Upper lobe of left lung (tissue), 4 donors: ENCODE measurements at regions not wholly inside any gene's neighbourhood (a gene's known extent, or its start where the extent isn't known, plus 50 kb on each side); places are given as distances from the start of the nearest gene placed in this dataset.

Experiments used
- EP300 ChIP-seq, 4 donors: sonication (generic); formaldehyde crosslinking; IDR thresholded peaks; one replicate each; pipeline ENCODE4 v1.5.1; 2017; ENCODE audit warnings: antibody characterized with exemption in 4 of 4, control low read depth in 2 of 4
- POLR2AphosphoS5 ChIP-seq, 2 donors: sonication (generic); formaldehyde crosslinking; IDR thresholded peaks; one replicate each; pipeline ENCODE4 v1.5.1; 2017; ENCODE audit warnings: antibody characterized with exemption in 2 of 2
- TF ChIP-seq, protein P1 (sequence below), 6 experiments: fragments of 450-650 bp in 4 of 6; fragments of 200-600 bp in 2 of 6; sonication (generic) in 2 of 6; IDR thresholded peaks; one replicate each; pipeline ENCODE4 v1.5.1; 2016 to 2019; ENCODE audit warnings: antibody characterized with exemption in 6 of 6

DNA sequence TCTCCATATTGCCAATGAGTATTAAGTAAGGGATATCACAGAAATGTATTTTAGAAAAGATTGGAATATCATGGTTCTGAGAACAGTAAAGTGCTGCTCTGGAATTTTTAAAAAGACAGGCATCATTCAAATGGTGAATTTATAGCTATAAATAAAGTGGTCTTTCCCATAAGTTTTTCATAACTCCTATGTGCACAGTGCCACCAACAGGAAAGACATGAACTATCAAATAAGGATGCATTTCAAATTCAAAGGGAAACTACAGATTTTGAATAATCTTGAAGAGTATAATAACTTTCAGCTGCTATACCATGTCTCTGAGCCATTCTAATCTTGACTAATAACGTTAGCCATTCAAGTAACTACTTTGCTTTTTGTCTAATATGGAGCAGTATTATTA is 456.8 kb upstream of the GJE1 start:
- TF ChIP-seq, protein P1, sequence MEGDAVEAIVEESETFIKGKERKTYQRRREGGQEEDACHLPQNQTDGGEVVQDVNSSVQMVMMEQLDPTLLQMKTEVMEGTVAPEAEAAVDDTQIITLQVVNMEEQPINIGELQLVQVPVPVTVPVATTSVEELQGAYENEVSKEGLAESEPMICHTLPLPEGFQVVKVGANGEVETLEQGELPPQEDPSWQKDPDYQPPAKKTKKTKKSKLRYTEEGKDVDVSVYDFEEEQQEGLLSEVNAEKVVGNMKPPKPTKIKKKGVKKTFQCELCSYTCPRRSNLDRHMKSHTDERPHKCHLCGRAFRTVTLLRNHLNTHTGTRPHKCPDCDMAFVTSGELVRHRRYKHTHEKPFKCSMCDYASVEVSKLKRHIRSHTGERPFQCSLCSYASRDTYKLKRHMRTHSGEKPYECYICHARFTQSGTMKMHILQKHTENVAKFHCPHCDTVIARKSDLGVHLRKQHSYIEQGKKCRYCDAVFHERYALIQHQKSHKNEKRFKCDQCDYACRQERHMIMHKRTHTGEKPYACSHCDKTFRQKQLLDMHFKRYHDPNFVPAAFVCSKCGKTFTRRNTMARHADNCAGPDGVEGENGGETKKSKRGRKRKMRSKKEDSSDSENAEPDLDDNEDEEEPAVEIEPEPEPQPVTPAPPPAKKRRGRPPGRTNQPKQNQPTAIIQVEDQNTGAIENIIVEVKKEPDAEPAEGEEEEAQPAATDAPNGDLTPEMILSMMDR (IDR thresholded peaks at IDR 0.05) = no peak
- TF ChIP-seq EP300 (IDR thresholded peaks at IDR 0.05) (no peak), POLR2AphosphoS5 (IDR thresholded peaks at IDR 0.05) (no peak)
